ENCODE measurements at regions not wholly inside any gene's neighbourhood (a gene's known extent, or its start where the extent isn't known, plus 50 kb on each side); places are given as distances from the start of the nearest gene placed in this dataset.

GRCh38 chr6:167745670-167746389 is 80.9 kb upstream of the AFDN start:
- TF ChIP-seq ATF3 (CRISPR knock-in tag; IDR thresholded peaks at IDR 0.05) (no peak), ZBTB7A (CRISPR knock-in tag; IDR thresholded peaks at IDR 0.05) (no peak), YY1 (IDR thresholded peaks at IDR 0.05; ENCODE audit: insufficient read depth, insufficient replicate concordance, low read depth, low read length) (no peak), ZNF704 (CRISPR knock-in tag; IDR thresholded peaks at IDR 0.05; ENCODE audit: borderline replicate concordance) (no peak), HNRNPUL1 (IDR thresholded peaks at IDR 0.05; ENCODE audit: low read depth, low read length) (no peak), ATF7 (IDR thresholded peaks at IDR 0.05) (no peak), ATF7 (CRISPR knock-in tag; IDR thresholded peaks at IDR 0.05) (no peak), BCL3 (CRISPR knock-in tag; IDR thresholded peaks at IDR 0.05) (no peak), POLR2A (IDR thresholded peaks at IDR 0.05; ENCODE audit: insufficient read depth in 1 of 2, low read depth in 2 of 2, low read length in 2 of 2) (no peak), ZNF777 (CRISPR knock-in tag; IDR thresholded peaks at IDR 0.05) (no peak)
